ENCODE measurements at regions not wholly inside any gene's neighbourhood (a gene's known extent, or its start where the extent isn't known, plus 50 kb on each side); places are given as distances from the start of the nearest gene placed in this dataset.
A peak's percentile ranks its signal among the peaks of the same experiment; 100 is the strongest.

- no peaks in the 10 kb centered on the region for H4K20me1 ChIP-seq (ENCODE audit: control insufficient read depth, insufficient read depth, insufficient read length)
- Mint-ChIP-seq H3K27ac (no peak overlapping the region), H3K27me3 (ENCODE audit: low read depth) (no peaks in the 10 kb centered on the region), H3K4me3 (no peak overlapping the region), H3K36me3 (ENCODE audit: insufficient read depth in 1 of 3, low read depth in 3 of 3) (no peaks in the 10 kb centered on the region; a peak in 1 of 7 replicates), H3K4me1 (peaks cover 5 to 6% of the 10 kb centered on the region in 2 experiments; a peak in 3 of 4 replicates), H3K9me3 (no peaks in the 10 kb centered on the region)
- no peak overlapping the region for H2BK120ac ChIP-seq (ENCODE audit: low read depth, low read length, poor library complexity, severe bottlenecking)
- no peaks in the 10 kb centered on the region for H3K27me3 ChIP-seq (ENCODE audit: insufficient read depth, low read length)
- H3K79me1 ChIP-seq (ENCODE audit: insufficient read depth, low read depth, low read length, poor library complexity, severe bottlenecking) = no peaks in the 10 kb centered on the region
- H3K23ac ChIP-seq (ENCODE audit: insufficient read length, low read depth, low read length) = no peak overlapping the region
- H3T11ph ChIP-seq (ENCODE audit: low read length) = no peak overlapping the region
- no peak overlapping the region for H2BK12ac ChIP-seq (ENCODE audit: insufficient read length, low read depth, low read length)
- no peaks in the 10 kb centered on the region for H3K4me1 ChIP-seq (ENCODE audit: insufficient read depth, low read length)
- no peak overlapping the region for H3K56ac ChIP-seq (ENCODE audit: insufficient read length, low read depth, low read length)
- H3K27ac ChIP-seq (ENCODE audit: insufficient read length, low read depth, low read length) = no peak overlapping the region
- no peak overlapping the region for H4K8ac ChIP-seq (replicated peaks; ENCODE audit: insufficient read length, low read depth, low read length)
- no peaks in the 10 kb centered on the region for H3K79me2 ChIP-seq (ENCODE audit: insufficient read depth, low read length)
- H2BK5ac ChIP-seq (ENCODE audit: insufficient read length, low read length) = no peak overlapping the region
- H3K14ac ChIP-seq (ENCODE audit: insufficient read depth, low read length) = no peak overlapping the region
- DNase-seq = no peak
- no peak overlapping the region for H4K5ac ChIP-seq (ENCODE audit: insufficient read length, low read depth, low read length)
- no peak overlapping the region for H2BK15ac ChIP-seq (ENCODE audit: low read depth, low read length)
- no peak overlapping the region for H2BK20ac ChIP-seq (ENCODE audit: low read depth, low read length, poor library complexity, severe bottlenecking)
- no peak overlapping the region for H3K4ac ChIP-seq (ENCODE audit: low read depth, low read length)
- no peak overlapping the region for H3K9ac ChIP-seq (ENCODE audit: extremely low read depth, insufficient read length, low read length)
- H2AFZ ChIP-seq (ENCODE audit: low read length) = no peak overlapping the region
- H3K9me3 ChIP-seq (ENCODE audit: control insufficient read depth, low read depth, low read length) = no peaks in the 10 kb centered on the region
- no CpG with 5 or more reads among the region's 5 CpGs for WGBS (ENCODE audit: extremely low coverage, insufficient read length, low lambda C conversion rate)
- H3K18ac ChIP-seq (ENCODE audit: insufficient read length, low read depth, low read length) = peak overlapping the region; percentile 46
- no peak overlapping the region for H2AK5ac ChIP-seq (ENCODE audit: insufficient read length, low read length)
- TF ChIP-seq, protein P1, sequence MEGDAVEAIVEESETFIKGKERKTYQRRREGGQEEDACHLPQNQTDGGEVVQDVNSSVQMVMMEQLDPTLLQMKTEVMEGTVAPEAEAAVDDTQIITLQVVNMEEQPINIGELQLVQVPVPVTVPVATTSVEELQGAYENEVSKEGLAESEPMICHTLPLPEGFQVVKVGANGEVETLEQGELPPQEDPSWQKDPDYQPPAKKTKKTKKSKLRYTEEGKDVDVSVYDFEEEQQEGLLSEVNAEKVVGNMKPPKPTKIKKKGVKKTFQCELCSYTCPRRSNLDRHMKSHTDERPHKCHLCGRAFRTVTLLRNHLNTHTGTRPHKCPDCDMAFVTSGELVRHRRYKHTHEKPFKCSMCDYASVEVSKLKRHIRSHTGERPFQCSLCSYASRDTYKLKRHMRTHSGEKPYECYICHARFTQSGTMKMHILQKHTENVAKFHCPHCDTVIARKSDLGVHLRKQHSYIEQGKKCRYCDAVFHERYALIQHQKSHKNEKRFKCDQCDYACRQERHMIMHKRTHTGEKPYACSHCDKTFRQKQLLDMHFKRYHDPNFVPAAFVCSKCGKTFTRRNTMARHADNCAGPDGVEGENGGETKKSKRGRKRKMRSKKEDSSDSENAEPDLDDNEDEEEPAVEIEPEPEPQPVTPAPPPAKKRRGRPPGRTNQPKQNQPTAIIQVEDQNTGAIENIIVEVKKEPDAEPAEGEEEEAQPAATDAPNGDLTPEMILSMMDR (conservative IDR thresholded peaks at IDR 0.05) = no peak
- no peak overlapping the region for H4K91ac ChIP-seq (ENCODE audit: insufficient read length, low read depth, low read length)
- no peak overlapping the region for H3K4me2 ChIP-seq (ENCODE audit: insufficient read depth, insufficient read length, low read length)
- no peaks in the 10 kb centered on the region for H3K23me2 ChIP-seq (ENCODE audit: insufficient read length, low read depth, low read length, poor library complexity, severe bottlenecking)
Observed at GRCh38 chr9:106486685-106487084, 376.3 kb upstream of the ZNF462 start.

Data from H9 (cell line).